HS-27A (cell line): ENCODE measurements at regions not wholly inside any gene's neighbourhood (a gene's known extent, or its start where the extent isn't known, plus 50 kb on each side); places are given as distances from the start of the nearest gene placed in this dataset.

Source experiments
- DNase-seq: peaks from one replicate; pipeline ENCODE4 v3.0.0-alpha.2; 2012; ENCODE audit warnings: low read depth, missing footprints

- no peak for DNase-seq
Observed at GRCh38 chr1:229822026-229822425, 196.0 kb downstream of the URB2 start.

GRCh38 chr1:229825042-229825441 lies 199.0 kb downstream of the URB2 start:
- no peak for DNase-seq

- DNase-seq, result no peak
Observed at GRCh38 chr1:229828461-229828860, 202.4 kb downstream of the URB2 start.

- no peak for DNase-seq
Observed at GRCh38 chr1:229832695-229833094, 206.6 kb downstream of the URB2 start.

GRCh38 chr1:229834230-229834629 lies 208.2 kb downstream of the URB2 start:
- no peak for DNase-seq

GRCh38 chr1:229835226-229835625 lies 209.2 kb downstream of the URB2 start:
- DNase-seq, result no peak

- DNase-seq, result no peak
Observed at GRCh38 chr1:229836324-229836723, 210.3 kb downstream of the URB2 start.

- no peak for DNase-seq
Observed at GRCh38 chr1:229838204-229838603, 212.2 kb downstream of the URB2 start.

- DNase-seq, result no peak
Observed at GRCh38 chr1:229839800-229840199, 213.8 kb downstream of the URB2 start.

- no peak for DNase-seq
Observed at GRCh38 chr1:229841230-229841629, 215.2 kb downstream of the URB2 start.

- no peak for DNase-seq
Observed at GRCh38 chr1:229842302-229843255, 216.5 kb downstream of the URB2 start.

GRCh38 chr1:229843627-229844238 lies 217.7 kb downstream of the URB2 start:
- no peak for DNase-seq

GRCh38 chr1:229844675-229845074 lies 218.6 kb downstream of the URB2 start:
- DNase-seq, result no peak

GRCh38 chr1:229845410-229846138 lies 219.5 kb downstream of the URB2 start:
- no peak for DNase-seq

- DNase-seq, result no peak
Observed at GRCh38 chr1:229846351-229846750, 220.3 kb downstream of the URB2 start.

GRCh38 chr1:229848752-229849677 lies 218.0 kb upstream of the GALNT2 start:
- DNase-seq, result no peak

- DNase-seq, result no peak
Observed at GRCh38 chr1:229851511-229851910, 215.5 kb upstream of the GALNT2 start.

GRCh38 chr1:229853751-229854150 lies 213.3 kb upstream of the GALNT2 start:
- no peak for DNase-seq

GRCh38 chr1:229854620-229855019 lies 212.4 kb upstream of the GALNT2 start:
- DNase-seq, result no peak

- DNase-seq, result no peak
Observed at GRCh38 chr1:229856009-229856650, 210.9 kb upstream of the GALNT2 start.

- DNase-seq, result no peak
Observed at GRCh38 chr1:229857585-229857984, 209.5 kb upstream of the GALNT2 start.
